ENCODE measurements at regions not wholly inside any gene's neighbourhood (a gene's known extent, or its start where the extent isn't known, plus 50 kb on each side); places are given as distances from the start of the nearest gene placed in this dataset.

GRCh38 chr15:62343397-62343796 lies 178.3 kb upstream of the C2CD4B start:
- Histone ChIP-seq H3K4me3 (ENCODE audit: low read depth, low read length) (no peak overlapping the region), H3K27me3 (ENCODE audit: control insufficient read depth, insufficient read depth, low read length) (peaks cover 4% of the 10 kb centered on the region), H3K36me3 (ENCODE audit: control insufficient read depth, insufficient read depth, low read length) (no peaks in the 10 kb centered on the region)
- TF ChIP-seq, protein P1, sequence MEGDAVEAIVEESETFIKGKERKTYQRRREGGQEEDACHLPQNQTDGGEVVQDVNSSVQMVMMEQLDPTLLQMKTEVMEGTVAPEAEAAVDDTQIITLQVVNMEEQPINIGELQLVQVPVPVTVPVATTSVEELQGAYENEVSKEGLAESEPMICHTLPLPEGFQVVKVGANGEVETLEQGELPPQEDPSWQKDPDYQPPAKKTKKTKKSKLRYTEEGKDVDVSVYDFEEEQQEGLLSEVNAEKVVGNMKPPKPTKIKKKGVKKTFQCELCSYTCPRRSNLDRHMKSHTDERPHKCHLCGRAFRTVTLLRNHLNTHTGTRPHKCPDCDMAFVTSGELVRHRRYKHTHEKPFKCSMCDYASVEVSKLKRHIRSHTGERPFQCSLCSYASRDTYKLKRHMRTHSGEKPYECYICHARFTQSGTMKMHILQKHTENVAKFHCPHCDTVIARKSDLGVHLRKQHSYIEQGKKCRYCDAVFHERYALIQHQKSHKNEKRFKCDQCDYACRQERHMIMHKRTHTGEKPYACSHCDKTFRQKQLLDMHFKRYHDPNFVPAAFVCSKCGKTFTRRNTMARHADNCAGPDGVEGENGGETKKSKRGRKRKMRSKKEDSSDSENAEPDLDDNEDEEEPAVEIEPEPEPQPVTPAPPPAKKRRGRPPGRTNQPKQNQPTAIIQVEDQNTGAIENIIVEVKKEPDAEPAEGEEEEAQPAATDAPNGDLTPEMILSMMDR (IDR thresholded peaks at IDR 0.05; ENCODE audit: insufficient read depth, low read length, poor library complexity, severe bottlenecking) = no peak
- no peak for DNase-seq (ENCODE audit: low read depth)

- no peaks in the 10 kb centered on the region for H3K27me3 ChIP-seq (ENCODE audit: control insufficient read depth, insufficient read depth, low read length)
- no peak overlapping the region for H3K4me3 ChIP-seq (ENCODE audit: low read depth, low read length)
- H3K36me3 ChIP-seq (ENCODE audit: control insufficient read depth, insufficient read depth, low read length) = no peaks in the 10 kb centered on the region
- TF ChIP-seq, protein P1 (IDR thresholded peaks at IDR 0.05; ENCODE audit: insufficient read depth, low read length, poor library complexity, severe bottlenecking) = peak; percentile 82
- peak; percentile 56 for DNase-seq (ENCODE audit: low read depth)
These were observed 179.9 kb upstream of the C2CD4B start for GRCh38 chr15:62344806-62345539.

GRCh38 chr15:62346168-62346567 lies 181.1 kb upstream of the C2CD4B start:
- TF ChIP-seq, protein P1 (IDR thresholded peaks at IDR 0.05; ENCODE audit: insufficient read depth, low read length, poor library complexity, severe bottlenecking) = no peak

GRCh38 chr15:62348118-62348517 lies 183.0 kb upstream of the C2CD4B start:
- Histone ChIP-seq H3K27me3 (ENCODE audit: control insufficient read depth, insufficient read depth, low read length) (no peaks in the 10 kb centered on the region), H3K36me3 (ENCODE audit: control insufficient read depth, insufficient read depth, low read length) (no peaks in the 10 kb centered on the region), H3K4me3 (ENCODE audit: low read depth, low read length) (no peak overlapping the region)
- no peak for DNase-seq (ENCODE audit: low read depth)
- TF ChIP-seq, protein P1 (IDR thresholded peaks at IDR 0.05; ENCODE audit: insufficient read depth, low read length, poor library complexity, severe bottlenecking) = no peak

More at GRCh38 chr15:62346168-62346567, 181.1 kb upstream of the C2CD4B start:
- no peak for DNase-seq (ENCODE audit: low read depth)
- Histone ChIP-seq H3K4me3 (ENCODE audit: low read depth, low read length) (no peak overlapping the region), H3K27me3 (ENCODE audit: control insufficient read depth, insufficient read depth, low read length) (no peaks in the 10 kb centered on the region), H3K36me3 (ENCODE audit: control insufficient read depth, insufficient read depth, low read length) (no peaks in the 10 kb centered on the region)

DNA sequence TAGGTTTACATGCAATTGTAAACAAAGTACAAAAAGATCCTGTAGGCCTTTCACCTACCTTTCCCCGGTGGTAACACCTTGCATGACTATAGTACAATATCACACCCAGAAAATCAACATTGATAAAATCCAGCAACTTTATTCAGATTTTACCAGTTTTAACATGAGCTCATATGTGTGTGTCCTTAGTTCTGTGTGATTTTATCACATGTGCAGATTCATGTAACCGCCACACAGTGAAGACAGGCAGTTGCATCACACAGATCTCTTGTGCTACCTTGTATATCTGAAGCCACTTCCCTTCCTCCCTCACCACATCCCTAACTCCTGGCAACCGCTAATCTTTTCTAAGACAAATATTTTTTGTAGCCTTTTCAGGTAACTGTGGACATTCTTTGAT lies 183.5 kb upstream of the C2CD4B start:
- H3K4me3 ChIP-seq (ENCODE audit: low read depth, low read length) = no peak overlapping the region
- no peak for DNase-seq (ENCODE audit: low read depth)
- H3K27me3 ChIP-seq (ENCODE audit: control insufficient read depth, insufficient read depth, low read length) = peaks cover 2% of the 10 kb centered on the region
- H3K36me3 ChIP-seq (ENCODE audit: control insufficient read depth, insufficient read depth, low read length) = no peaks in the 10 kb centered on the region
- TF ChIP-seq, protein P1 (IDR thresholded peaks at IDR 0.05; ENCODE audit: insufficient read depth, low read length, poor library complexity, severe bottlenecking) = no peak

DNA sequence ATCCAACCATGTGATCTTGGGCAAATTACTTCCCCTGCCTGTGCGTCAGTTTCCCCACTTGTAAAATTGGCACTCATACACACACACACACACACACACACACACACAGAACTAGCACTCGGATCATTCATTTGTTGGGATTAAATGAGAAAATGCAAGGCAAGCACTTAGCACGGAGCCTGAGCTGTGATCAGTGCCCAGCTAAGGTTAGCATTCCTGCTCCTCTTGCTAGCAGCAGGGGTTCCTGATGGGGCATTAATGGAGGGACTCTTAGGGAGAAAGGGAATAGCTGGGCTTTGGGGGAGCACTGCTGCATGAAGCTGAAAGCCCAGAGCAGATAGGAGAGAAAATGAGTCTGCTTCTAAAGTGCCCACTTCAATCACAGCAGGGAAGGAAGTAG lies 187.7 kb upstream of the C2CD4B start:
- Histone ChIP-seq H3K36me3 (ENCODE audit: control insufficient read depth, insufficient read depth, low read length) (no peaks in the 10 kb centered on the region), H3K27me3 (ENCODE audit: control insufficient read depth, insufficient read depth, low read length) (peaks cover 2% of the 10 kb centered on the region), H3K4me3 (ENCODE audit: low read depth, low read length) (no peak overlapping the region)
- DNase-seq (ENCODE audit: low read depth) = no peak
- TF ChIP-seq, protein P1 (IDR thresholded peaks at IDR 0.05; ENCODE audit: insufficient read depth, low read length, poor library complexity, severe bottlenecking) = no peak

Data from kidney epithelial cell (primary cell).